AG04450 (cell line): ENCODE measurements at regions not wholly inside any gene's neighbourhood (a gene's known extent, or its start where the extent isn't known, plus 50 kb on each side); places are given as distances from the start of the nearest gene placed in this dataset.
"Not testable (repeated sequence)": the region's sequence is repeated elsewhere in the genome, so short reads cannot be mapped to it uniquely, and the experiment has no call there.

Experiments
- CTCF ChIA-PET: fragments of 300-600, 350-600 bp; formaldehyde crosslinking; extraction: SDS; loops from one replicate; lab custom pipeline; 2022; ENCODE audit warnings: antibody characterized with exemption, inconsistent platforms; lab: Charles Lee
- POLR2A ChIA-PET: fragments of 350-600 bp; formaldehyde crosslinking; extraction: SDS; loops from one replicate; lab custom pipeline; 2021; ENCODE audit warnings: antibody characterized with exemption, inconsistent platforms; lab: Yijun Ruan, JAX
- DNase-seq: peaks from one replicate; pipeline ENCODE4 v3.0.0-alpha.2; 2011; ENCODE audit warnings: low read depth, low spot score
- H3K27ac ChIP-seq: one replicate; pipeline ENCODE4 v1.5.1; 2012; ENCODE audit warnings: low read depth, low read length, control low read depth
- H3K27me3 ChIP-seq: one replicate; pipeline ENCODE4 v1.6.0; 2012; ENCODE audit warnings: low read length; ENCODE audit not compliant: control insufficient read depth, insufficient read depth
- H3K4me3 ChIP-seq: 2 replicates; pipeline ENCODE4 v1.5.1; 2011; ENCODE audit warnings: mild to moderate bottlenecking, low read depth, low read length, control low read depth
- H3K9me3 ChIP-seq: 2 replicates; pipeline ENCODE4 v1.5.1; 2012; ENCODE audit warnings: low read length; ENCODE audit not compliant: control insufficient read depth, insufficient read depth
- CTCF ChIP-seq: IDR thresholded peaks from 2 replicates; pipeline ENCODE4 v1.5.1; 2011; ENCODE audit warnings: low read depth, low read length, control low read depth, inconsistent platforms

- POLR2A ChIA-PET = no interaction called here
- DNase-seq = no peak
- CTCF ChIA-PET = no interaction called here
- Histone ChIP-seq H3K27me3 (no peaks in the 10 kb centered on the region), H3K27ac (no peak overlapping the region), H3K4me3 (no peak overlapping the region), H3K9me3 (peaks cover 2% of the 10 kb centered on the region; the same call in 1 of the 2 replicates)
- no peak for TF ChIP-seq CTCF
These were observed 85.7 kb upstream of the SLC45A1 start for GRCh38 chr1:8232036-8232757.

- no peak for TF ChIP-seq CTCF
- Histone ChIP-seq H3K27me3 (no peaks in the 10 kb centered on the region), H3K4me3 (no peak overlapping the region), H3K27ac (no peak overlapping the region), H3K9me3 (peaks cover 5% of the 10 kb centered on the region; the same call in 1 of the 2 replicates)
- no peak for DNase-seq
- CTCF ChIA-PET = no interaction called here
- POLR2A ChIA-PET = interaction anchor here (0.6 to 0.9 kb wide), 5 partner anchors 18 to 214 kb away, joined by 3 to 11 read pairs (median 3); no protein-coding TSS in a partner anchor
These were observed 87.7 kb upstream of the SLC45A1 start for GRCh38 chr1:8230292-8230621.

GRCh38 chr1:8228253-8228652, 89.7 kb upstream of the SLC45A1 start:
- Histone ChIP-seq H3K9me3 (peaks cover 5% of the 10 kb centered on the region; the same call in 1 of the 2 replicates), H3K27me3 (no peaks in the 10 kb centered on the region), H3K4me3 (no peak overlapping the region), H3K27ac (no peak overlapping the region)
- POLR2A ChIA-PET = no interaction called here
- TF ChIP-seq CTCF = no peak
- no peak for DNase-seq
- CTCF ChIA-PET = no interaction called here

GRCh38 chr1:8227674-8228073, 90.2 kb upstream of the SLC45A1 start:
- H3K27me3 ChIP-seq, H3K27ac ChIP-seq, H3K4me3 ChIP-seq, DNase-seq, H3K9me3 ChIP-seq, CTCF ChIA-PET, POLR2A ChIA-PET: not testable (repeated sequence)

- Histone ChIP-seq H3K4me3 (no peak overlapping the region), H3K9me3 (peaks cover 5% of the 10 kb centered on the region; the same call in 1 of the 2 replicates), H3K27me3 (no peaks in the 10 kb centered on the region), H3K27ac (no peak overlapping the region)
- POLR2A ChIA-PET = no interaction called here
- TF ChIP-seq CTCF = no peak
- CTCF ChIA-PET = no interaction called here
- DNase-seq = no peak
These were observed 91.2 kb upstream of the SLC45A1 start for GRCh38 chr1:8226747-8227146.

- POLR2A ChIA-PET = not testable (repeated sequence)
These were observed 91.9 kb upstream of the SLC45A1 start for GRCh38 chr1:8226024-8226423.

More at GRCh38 chr1:8226024-8226423, 91.9 kb upstream of the SLC45A1 start:
- H3K27ac ChIP-seq, H3K27me3 ChIP-seq, DNase-seq, H3K9me3 ChIP-seq, H3K4me3 ChIP-seq, CTCF ChIA-PET: not testable (repeated sequence)
